Right renal pelvis (tissue), 4 donors: ENCODE measurements at regions not wholly inside any gene's neighbourhood (a gene's known extent, or its start where the extent isn't known, plus 50 kb on each side); places are given as distances from the start of the nearest gene placed in this dataset.
"Not testable (repeated sequence)": the region's sequence is repeated elsewhere in the genome, so short reads cannot be mapped to it uniquely, and the experiment has no call there.

Experiments
- DNase-seq, 4 donors: peaks; one replicate each; pipeline ENCODE4 v3.0.0-alpha.2; 2013; ENCODE audit warnings: low read depth in 4 of 4, low spot score in 3 of 4, missing footprints in 1 of 4

DNA sequence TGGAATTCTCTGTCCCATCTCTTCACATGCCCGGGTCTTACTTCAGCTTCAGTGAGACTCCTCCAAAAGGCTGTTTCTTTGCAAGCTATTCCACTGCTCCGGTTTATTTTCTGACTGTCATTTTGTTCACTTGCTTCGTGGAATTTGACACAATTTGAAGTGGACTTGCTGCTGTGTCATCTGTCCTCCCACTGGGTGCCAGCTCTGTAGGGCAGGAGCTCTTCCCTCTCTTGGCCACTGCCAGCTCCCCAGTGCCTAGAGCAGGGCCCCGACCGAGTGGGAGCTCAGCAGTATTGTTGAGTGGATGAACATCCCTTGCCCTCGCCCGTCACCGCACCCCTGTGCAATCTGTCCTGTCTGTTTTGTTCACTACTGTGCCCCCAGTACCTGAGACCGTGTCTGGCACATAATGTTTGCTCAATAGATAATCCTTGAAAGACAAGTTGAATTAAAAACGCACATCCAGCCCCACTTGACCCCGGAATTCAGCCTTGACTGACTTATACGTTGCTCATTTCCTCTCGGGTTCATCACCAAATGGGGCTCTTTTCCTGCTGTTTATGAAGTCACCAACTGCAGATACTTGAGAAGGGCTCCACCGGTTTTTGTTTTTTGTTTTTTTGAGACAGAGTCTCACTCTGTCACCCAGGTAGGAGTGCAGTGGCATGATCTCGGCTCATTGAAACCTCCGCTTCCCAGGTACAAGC, 170.3 kb upstream of the KCNG1 start:
- no peak for DNase-seq

DNA sequence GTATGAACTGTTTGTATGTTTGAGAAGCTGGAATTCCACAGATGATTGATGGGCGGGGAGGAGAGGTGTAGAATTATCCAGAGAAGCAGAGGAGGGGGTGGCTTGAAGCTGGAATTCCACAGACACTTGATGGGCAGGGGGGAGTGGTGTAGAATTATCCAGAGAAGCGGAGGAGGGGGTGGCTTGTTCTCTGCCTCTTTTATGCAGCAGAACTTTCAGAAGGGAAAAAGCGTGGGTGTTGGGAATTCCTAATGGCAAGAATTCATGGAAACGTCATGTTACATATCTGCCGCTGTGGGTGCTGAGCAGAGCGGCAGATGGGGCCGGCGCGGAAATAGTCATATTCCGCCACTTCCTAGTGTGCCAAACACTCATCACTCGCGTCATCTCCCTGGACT, 167.9 kb upstream of the KCNG1 start:
- peak in 3 of 4 donors; percentile 18 to 64 (median 31) for DNase-seq

DNA sequence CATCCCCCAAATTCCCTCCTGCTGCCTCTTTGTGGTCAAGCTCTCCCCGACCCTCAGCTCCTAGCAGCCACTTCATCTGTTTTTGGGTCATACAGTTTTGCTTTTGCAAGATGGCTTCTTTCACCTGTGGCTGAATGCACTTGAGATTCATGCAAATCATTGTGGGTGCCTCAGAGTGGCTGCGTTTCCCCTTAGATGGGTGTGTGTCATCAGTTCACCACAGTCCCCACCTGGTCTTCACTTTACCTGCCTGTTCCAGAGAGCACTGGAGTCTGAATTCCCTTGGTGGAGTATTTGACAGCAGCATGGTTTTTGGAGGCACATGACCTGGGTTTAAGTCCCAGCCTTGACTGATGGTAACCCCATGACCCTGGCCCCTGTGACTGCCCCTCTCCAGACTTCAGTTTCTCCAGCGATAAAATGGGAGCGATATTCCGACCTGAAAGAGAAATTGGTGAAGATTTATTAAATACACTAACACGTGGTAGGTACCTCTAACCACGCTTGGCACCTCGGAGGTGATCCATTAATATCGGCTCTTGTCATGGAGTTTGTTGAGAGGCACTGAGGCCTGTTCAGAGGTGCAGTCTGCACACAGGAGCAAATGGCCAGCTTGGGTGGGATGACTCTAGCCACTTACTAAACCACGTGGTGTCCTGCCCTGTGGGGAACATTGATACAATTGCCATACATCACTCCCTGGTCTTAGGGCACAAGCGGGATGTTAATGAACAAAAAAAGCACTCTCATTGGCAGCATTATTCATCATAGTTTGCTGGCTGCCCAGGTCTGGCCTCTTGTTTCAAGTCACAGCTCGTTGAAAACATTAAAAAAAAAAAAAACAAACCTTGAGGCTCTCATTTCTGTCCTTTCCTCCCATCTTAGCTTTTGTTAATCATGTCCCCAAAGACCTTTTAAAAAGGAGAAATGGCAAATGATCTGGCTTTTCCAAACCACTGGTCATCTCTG, 167.2 kb upstream of the KCNG1 start:
- DNase-seq: no peak

DNA sequence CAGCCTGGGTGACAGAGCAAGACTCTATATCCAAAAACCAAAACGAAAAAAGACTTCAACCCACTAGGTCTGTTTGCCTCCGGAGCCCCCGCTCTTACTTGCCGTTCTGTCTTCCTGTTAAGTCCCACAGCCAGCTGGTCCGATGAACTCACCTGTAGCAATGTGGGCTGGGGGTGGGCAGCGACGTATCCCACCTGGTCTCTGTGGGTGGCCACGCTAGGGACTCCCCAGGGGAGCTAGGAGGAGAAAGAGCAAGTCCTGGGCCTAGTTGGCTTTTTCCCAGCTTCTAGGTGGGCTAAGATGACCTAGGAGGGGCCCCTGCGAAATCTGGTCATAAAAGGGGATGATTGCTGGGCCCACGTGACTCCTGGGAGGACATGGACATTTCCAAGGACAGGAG, 166.0 kb upstream of the KCNG1 start:
- DNase-seq: no peak

DNA sequence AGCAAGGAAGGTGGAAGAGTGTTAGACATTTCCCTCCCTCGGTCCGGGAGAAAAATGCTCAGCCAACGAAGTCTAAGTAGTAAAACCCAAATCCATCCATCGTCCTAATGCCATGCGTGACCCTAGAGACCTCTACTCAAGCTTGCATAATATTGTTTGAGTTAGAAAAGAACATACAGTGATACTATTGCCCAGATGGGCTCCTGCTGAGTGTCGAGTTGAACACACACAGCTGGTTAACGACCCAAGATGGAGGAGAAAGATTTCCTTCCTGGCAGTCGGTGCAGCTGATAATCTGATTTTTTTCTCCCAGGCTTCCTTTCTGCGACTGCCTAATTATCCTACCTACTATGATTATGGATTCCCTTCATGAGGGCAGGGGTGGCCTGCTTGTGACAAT, 164.4 kb upstream of the KCNG1 start:
- no peak for DNase-seq

DNA sequence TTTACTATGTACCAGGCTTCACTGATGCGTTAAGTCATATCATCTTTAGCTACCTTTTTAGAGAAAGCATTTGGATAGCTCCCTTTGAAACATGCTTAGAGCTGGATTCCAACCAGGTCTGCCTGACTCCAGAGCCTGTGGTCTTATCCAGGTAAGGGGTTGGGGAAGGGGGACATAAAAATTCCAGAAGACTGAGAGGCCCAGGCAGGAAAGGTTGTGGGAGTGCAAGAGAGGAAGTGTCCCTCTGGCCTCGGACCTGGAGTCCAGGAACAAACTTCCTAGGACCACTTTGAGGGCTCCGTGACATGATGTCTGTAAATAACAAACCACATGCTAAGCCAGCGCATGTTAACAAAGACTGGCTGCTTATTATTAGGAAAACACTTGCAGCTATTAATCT, 163.0 kb upstream of the KCNG1 start:
- DNase-seq: peak in 1 of 4 donors; percentile 7

DNA sequence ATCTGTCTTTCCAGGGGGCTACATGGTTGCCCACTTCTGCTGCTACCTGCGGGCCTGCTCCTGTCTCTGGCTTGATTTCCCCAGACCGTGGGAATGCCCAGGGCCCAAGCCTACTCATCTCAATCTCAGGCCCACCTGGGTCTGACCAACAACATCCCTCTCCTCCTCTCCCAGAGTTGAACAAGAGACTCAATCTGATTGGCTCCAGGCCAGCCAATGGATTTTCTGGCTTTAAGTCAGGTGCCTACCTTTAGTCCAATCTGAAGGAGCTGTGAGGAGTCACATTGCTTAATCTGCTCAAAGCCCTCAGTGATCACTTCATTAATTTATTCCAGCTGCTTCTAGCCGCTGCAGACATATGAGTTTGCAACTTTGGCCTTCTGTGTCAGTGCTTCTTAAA, 162.4 kb upstream of the KCNG1 start:
- no peak for DNase-seq

DNA sequence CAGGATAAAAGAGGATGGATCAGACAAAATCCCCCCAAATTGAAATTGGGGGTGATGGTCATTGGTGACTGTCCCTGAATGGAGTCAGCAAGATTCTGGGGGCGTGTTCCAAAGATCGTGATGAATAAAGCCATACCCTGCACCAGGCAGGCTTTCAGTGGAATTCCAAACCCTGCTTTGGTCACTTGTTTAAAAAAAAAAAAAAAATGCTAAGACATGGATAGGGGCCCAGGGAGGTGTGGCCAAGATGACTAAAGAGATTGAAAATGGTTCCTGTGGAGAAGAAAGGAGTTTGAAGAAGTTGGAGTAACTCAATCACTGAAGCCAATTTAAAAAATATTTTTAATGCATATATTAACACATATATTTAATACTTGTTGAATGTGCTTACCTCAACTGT, 161.4 kb upstream of the KCNG1 start:
- no peak for DNase-seq

DNA sequence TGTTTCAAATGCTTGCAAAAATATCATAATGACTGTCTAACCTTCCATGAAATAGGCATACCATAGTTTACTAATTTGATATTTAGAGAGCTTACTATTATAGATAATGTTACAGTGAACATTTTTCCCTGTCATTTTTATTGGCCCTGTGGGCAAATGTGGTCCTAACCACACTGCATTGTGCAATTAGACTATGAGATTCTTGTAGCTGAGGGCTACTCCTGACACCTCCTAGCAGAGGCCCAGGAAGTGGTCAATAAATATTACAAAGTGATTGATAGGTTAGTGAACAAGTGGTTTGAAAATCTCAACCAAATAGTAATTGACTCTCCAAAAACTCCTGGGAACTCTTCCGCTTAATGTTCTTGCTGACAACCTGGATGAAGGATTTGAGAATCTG, 160.5 kb upstream of the KCNG1 start:
- DNase-seq: no peak

DNA sequence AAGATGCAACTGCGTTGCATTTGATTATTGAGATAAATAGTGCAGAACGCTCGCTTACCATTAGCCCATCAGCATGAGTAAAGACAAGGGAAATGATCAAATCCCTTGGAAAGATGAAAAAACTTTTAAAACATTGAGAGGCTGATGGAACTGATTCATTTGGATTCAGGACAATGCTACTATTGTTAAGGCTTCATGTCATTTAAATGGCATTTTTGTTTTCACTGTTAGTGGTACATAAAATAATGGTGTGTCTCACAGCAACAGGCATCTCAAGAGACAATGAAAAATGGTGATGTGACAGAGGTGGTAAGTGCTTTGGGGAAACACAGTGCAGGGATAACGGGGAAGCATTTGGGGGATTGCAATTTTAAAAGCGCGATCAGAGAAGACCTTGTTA, 159.7 kb upstream of the KCNG1 start:
- DNase-seq: no peak

DNA sequence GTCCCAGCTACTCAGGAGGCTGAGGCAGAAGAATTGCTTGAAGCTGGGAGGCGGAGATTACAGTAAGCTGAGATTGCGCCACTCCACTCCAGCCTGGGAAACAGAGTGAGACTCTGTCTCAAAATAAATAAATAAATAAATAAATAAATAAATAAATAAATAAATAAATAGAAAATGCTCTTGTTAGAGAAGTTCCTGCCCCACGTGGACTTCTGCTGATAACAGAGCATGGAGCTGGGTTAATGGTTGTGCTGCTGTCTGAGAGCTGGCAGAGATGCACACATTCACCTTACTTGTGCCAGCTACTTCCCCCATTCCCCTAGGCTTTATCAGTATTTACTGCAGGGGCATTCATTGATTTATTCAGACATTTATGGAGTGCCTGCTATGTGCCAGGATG, 155.2 kb upstream of the KCNG1 start:
- no peak for DNase-seq

DNA sequence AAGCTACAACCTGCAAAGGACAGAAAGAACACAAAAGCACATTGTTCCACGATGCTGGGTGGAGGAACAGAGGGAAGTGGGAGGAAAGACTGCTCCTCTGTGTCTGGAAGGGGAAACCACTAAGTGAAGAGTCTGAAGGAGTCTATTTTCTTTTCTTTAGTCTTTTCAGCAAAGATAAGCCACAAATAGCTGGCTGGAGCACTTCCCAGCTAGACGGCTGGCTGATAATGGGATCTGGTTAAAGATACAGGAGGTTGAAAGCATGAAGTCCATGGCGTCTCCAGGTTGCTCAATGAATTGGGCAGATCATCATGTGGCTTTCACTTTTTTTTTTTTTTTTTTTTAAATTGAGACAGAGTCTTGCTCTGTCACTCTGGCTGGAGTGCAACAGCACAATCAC, 154.0 kb upstream of the KCNG1 start:
- DNase-seq: no peak

DNA sequence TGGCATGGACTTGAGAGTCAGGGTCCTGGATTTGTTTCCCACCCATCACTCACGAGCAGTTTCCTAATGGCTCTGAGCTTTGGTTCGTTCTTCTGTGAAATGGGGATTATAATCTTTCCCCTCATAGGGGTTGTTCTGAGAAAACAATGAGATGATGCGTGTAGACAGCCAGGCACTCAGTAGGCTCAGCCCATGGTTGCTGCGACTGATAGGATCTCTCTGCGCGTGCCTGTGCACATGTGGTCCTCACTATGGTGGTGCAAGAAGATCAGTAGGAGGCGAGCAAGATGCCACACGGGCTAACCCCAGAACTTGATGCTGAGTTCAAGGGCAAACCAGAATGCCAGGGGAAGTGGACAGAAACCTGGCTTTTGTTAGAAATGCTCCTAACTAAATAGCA, 153.5 kb upstream of the KCNG1 start:
- no peak for DNase-seq

DNA sequence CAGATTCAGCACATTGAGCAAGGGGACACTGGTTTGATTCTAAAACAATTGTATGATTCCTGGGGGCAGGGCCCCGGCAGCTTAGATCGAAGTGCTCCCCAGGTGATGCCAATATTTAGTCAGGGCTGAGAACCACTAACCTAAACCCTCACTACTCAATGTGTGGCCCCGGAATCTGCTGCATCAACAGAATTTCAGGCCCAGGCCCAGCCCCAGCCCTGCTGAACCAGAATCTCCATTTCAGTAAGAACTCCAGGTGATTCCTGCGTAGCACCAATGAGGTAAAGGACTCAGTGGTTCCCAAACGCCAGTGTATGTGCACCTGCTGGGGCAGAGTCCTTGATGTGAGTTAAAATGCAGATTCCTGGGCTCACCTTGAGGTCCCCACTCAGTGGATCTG, 152.8 kb upstream of the KCNG1 start:
- DNase-seq: no peak

DNA sequence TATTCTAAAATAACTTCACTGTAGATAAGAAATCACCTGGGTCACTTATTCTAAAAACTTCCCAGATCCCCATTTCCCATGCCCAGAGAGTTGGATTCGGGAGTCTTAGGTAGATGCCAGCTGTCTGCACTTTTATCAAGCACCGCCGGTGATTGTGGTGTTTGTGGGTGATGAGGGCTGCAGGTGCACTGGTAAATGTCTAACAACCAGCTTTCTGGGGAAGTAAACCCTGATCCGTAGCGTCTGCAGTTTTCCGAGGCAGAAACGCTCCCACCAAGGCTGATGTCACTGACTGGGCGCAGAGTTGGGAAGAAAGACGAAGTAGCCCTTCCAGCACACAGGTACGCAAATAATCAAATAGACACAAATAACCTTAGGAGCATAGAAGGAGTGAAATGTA, 152.2 kb upstream of the KCNG1 start:
- DNase-seq: no peak

DNA sequence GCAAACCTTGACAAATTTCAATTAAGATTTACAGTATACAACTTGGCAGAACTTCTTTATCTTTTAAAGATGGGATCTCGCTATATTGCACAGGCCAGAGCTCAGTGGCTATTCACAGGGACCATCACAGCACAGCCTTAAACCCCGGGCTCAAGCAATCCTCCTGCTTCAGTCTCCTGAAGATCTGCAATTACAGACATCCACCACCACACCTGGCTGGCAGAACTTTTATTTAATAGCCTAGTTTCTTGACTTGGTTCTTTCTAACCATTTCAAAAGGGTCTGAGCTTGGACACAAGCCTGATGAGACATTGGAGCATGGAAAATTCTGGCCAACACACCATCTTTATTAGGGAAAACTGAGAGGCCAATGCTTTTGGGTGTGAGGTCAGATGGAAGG, 151.6 kb upstream of the KCNG1 start:
- no peak for DNase-seq

DNA sequence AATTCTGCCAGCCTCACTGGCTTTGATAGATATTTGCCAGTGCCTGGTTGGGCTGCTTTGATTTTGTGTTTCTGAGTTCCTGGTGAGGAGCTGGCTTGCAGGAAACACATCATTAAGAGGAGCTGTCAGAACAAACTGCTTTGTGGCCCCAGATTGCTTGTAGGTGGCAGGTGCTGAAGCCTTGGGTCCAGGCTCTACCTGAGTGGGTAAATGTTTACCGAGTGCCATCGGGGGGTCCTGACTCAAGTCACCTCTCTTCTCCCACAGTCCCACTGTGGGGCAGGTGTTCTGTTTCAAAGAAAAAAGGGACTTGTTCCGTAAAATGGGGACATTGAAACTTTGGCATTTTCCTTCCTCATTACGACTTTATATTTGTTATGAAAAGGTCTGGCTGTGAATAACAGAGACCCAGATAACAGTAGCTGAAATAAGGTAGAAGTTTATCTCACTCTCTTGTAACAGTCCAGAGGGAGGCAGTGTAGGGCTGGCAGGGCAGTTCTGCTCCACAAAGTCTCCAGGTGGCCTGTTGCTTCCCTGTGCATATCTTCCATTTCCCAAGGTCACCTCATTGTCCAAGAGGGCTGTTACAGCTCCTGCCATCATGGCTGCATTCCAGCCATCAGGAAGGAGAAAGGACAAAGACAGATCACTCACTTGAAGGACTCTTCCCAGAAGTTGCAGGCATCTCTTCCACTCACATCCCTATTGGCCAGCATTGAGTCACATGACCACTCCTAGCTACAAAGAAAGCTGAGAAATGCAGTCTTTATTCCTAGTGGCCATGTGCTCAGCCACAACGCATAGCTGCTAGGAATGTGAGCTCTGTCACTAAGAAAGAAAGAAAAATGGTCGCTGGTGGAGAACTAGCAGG, 149.9 kb upstream of the KCNG1 start:
- DNase-seq: no peak

DNA sequence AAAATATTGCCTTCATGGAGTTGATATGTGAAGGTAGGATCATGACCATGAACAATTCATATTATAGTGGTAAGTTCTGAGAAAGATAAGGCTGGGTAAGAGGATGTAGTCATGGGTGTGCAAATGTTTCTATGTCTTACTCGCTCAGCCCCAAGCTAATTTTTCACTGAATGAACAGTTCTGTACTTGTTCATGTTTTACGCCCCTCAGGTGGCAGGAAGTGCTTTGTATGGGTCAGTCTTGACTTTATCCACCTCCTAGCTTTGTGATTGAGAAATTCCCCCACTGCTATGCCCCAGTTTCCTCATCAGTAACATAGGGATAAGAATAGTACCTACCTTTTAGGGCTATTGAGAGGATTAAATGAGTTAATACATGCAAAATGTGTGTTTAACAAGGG, 148.2 kb upstream of the KCNG1 start:
- DNase-seq: no peak

DNA sequence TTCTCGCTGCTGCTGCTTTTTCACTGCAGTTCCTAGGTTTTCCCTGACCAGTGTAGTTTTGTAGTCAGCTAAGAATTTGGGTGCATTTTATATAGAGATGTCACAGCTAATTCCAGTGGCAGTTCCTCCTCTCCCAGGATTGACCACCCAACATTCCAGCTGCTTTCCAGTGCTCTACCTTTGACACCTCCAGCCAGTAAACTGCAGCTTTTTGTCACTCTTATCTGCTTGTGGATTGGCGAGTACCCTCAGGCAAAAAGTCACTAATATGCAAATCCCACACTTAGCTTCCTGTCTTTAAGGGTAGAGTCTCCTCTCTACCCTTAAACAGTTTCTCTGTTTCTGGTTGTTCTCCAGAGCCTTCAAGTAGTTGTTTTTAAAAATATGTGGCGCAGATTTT, 146.9 kb upstream of the KCNG1 start:
- DNase-seq: no peak

DNA sequence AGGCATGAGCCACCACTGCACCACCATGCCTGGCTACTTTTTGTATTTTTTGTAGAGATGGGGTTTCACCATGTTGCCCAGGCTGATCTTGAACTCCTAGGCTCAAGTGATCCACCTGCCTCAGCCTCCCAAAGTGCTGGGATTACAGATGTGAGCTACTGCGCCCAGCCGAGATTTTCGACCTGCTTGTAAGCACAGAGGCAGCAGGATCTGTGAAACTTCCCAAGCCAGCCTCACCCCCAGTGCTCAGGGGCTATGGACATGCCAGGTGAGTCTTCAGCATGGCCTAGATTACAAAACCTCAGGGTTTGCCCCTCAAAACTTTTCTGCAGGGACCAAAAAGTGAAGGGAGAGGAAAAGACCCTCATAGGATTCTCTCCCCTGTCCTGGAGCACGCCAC, 145.0 kb upstream of the KCNG1 start:
- not testable (repeated sequence) for DNase-seq

DNA sequence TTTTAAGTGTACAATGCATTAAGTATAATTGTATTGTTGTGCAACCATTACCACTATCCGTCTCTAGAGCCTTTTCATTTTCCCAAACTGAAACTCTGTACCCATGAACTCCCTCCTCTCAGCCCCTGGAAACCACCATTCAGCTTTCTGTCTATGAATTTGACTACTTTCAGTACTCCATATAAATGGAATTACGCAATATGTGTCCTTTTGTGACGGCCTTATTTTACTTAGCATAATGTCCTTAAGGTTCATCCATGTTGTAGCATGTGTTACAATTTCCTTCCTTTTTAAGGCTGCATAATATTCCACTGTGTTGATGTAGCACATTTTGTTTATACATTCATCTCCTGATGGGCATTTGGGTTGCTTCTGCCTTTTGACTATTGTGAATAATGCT, 143.6 kb upstream of the KCNG1 start:
- DNase-seq: no peak
